GM15510 (cell line): ENCODE measurements at regions not wholly inside any gene's neighbourhood (a gene's known extent, or its start where the extent isn't known, plus 50 kb on each side); places are given as distances from the start of the nearest gene placed in this dataset.

Experiments
- POLR2A ChIP-seq: IDR thresholded peaks from 3 replicates; pipeline ENCODE4 v1.6.1; 2011; ENCODE audit warnings: borderline replicate concordance; ENCODE audit not compliant: insufficient read length; ENCODE audit errors: extremely low read depth

DNA sequence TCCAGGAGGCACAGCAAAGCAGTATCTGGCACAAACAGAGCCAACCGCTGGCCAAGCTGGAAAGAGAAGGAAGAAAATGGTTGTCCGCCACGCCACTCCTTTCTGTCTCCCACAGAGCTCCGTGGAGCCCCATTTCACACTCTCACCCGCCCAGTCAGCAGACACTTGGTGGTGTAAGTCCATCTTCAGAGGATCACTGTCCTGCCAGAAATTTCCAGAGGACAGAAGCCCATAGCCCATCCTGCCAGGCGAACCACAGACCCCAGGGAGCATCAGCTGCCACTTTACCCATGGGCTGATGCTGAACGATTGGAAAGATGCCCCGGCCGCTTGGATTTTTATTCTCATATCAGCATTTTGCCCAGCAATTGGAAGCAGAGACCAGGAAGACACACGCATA is 144.7 kb upstream of the LYZL2 start:
- no peak for TF ChIP-seq POLR2A

DNA sequence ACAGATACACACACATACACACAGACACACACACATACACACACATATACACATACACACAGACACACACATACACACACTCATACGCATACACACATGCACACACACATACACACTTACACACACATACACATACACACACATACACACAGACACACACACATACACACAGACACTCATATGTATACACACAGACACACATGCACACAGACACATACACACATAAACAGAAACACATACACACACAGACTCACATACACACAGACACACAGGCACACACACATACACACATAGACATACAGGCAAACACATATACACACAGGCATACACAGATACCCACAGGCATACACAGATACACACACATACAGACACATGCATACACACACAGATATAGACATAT is 143.9 kb upstream of the LYZL2 start:
- TF ChIP-seq POLR2A: no peak

DNA sequence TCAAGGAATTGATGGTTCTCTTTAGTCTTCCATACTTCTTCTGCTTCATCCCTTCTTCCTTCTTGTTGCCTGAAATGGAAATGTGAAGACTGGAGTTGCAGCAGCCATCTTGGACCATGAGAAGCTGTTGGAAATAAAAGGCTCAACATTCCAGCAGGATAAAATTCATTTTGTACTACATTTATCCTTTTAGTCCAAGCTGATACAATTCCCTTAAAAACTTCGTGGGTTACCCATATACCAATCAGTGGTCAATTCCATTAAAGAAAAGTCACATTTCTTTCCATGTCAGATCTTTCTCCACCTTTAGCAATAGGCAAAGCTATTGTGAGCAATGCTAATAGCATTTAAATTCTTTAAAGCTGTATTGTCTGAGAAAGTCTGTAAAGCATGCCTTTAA is 141.3 kb upstream of the LYZL2 start:
- TF ChIP-seq POLR2A: no peak

DNA sequence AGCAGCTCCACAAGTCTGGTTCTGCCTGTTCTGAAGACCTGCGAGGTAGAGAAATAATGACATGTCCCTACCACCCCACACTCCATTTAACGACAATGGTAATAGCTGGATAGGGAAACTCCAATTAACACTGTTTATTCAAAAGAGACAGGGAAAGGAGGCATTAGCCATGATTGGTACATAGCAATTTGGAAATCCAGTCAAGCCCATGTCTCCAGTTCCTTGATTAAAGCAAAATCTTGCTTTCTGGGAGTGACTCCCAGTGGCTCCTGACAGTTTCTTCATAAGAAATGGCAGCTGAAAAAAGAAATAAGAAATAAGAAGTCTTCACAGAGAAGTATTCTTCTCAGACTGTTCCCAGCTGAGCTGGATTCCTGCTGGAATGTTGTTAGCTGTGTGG is 140.7 kb upstream of the LYZL2 start:
- TF ChIP-seq POLR2A: no peak

DNA sequence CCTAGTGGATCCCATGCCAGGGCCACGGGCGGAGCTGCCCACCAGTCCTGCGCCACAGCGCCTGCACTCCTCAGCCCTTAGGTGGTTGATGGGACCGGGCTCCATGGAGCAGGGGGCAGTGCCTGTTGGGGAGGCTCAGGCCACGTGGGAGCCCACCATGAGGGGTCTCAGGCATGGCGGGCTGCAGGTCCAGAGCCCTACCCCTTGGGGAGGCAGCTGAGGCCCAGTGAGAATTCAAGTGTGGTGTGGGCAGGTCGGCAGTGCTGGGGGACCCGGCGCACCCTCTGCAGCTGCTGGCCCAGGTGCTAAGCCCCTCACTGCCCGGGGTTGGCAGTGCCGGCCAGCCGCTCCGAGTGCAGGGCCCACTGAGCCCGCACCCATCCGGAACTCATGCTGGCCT is 139.8 kb upstream of the LYZL2 start:
- no peak for TF ChIP-seq POLR2A

DNA sequence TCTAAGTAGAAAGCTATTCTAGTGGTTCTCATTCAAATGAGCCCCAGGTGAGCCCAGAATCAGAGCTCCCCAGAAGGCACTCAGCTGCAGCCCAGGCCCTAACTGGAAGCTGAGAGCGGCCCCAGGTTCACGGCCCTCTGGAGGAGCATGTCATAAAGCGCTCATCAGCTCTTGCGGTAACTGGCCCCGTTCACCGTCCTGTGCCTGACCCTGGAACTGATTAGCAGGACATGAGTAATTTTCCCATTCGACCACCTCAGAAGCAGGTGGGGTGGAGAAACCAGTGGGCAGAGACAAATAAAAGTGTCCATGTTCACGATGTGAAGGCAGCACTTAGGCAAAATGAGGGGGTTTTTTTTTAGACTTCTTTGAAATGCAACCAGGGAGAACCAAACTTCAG is 136.1 kb upstream of the LYZL2 start:
- no peak for TF ChIP-seq POLR2A

DNA sequence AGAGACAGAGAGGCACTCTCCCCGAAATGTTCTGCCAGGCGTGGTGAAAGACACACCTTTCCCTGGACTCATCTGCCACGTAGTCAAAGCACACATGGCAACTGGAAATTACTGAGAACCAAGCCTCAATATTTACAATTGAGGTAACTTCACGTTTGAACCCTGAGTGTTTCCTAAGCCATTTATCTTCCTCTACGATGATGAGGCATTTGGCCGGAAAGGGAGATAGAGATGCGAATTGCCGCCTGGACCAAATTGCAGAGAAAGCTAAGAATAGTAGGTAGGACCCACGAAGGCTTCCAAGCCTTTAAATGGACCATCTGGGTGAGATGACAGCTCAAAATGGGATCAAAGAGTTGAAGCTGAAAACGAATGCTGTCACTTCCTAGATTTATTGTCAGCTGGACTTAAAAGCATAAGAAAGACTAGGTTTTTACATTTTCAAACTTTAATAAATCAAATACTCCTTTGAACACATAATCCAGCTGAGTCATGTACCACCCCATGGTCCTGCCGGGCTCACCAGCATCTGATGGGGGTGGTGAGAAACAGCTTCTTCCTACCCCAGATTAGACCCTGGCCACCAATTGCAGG is 135.6 kb upstream of the LYZL2 start:
- no peak for TF ChIP-seq POLR2A

DNA sequence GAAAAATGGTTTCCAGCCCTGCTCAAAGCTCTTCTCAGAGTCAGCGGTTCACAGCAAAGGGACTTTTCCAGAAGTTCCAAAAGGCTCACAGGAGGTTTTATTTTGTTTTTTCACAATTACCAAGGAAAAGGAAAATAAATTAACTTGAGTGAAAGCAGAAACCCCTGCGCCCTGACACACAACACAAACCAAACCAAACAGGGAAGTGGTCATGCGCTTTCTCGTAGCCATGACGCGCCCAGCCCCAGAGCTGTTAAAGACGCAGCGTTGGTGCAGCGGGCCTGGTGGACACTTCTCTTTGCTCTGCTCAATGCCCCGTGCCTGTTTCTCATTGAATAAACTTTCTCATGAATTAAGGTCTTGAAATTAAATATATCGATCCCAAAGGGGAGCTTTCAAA is 134.4 kb upstream of the LYZL2 start:
- TF ChIP-seq POLR2A: no peak

DNA sequence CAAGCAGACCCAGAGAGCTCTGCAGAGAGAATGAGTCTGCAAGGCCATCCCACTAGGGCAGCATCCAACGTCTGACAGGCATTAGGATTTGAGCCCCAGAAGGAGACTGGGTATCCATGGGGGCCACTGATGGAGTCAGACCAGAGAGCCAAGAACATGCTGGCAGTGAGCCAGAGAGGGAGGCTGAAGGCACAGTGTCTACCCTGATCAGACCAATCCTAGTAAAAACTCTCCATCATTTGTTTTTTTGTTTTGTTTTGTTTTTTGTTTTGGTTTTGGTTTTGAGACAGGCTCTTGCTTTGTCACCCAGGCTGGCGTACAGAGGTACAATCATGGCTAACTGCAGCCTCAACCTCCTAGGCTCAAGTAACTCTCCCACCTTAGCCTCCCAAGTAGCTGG is 133.1 kb upstream of the LYZL2 start:
- no peak for TF ChIP-seq POLR2A

DNA sequence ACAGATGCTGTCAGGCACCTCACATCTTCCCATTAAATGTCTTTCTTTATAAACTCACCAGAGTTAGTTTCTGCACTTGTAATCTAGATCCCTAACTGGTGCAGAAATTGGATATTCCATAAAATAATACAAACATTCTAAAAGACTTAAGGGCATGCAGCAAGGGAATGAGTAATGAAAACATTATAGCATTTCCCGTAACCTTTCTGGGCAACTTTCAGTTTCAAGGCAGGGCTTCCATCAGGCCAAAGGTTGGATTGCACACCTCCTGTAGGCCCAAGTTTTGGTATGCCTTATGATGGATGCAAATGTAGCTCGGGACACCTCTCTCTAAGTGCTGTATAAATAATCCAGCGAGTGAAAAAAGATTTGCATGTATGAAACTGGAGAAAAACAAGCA is 129.9 kb upstream of the LYZL2 start:
- no peak for TF ChIP-seq POLR2A

DNA sequence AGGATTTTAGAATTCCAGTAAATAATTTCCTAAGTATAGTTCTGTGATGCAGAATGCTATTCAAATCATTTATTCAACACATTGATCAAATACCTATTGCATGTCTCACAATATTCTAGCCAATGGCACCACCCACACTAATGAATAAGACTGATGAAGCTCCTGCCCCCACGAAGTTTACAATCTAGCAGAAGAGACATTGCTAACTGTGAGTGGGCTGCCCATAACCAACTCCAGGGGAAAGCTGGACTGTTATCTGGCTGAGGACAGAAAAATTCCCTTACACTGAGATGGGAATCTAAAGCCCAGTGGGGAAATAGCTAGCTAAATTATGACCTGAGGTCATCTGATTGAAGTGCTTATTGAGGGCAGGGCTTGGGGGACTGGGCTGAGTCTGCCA is 128.8 kb upstream of the LYZL2 start:
- no peak for TF ChIP-seq POLR2A

DNA sequence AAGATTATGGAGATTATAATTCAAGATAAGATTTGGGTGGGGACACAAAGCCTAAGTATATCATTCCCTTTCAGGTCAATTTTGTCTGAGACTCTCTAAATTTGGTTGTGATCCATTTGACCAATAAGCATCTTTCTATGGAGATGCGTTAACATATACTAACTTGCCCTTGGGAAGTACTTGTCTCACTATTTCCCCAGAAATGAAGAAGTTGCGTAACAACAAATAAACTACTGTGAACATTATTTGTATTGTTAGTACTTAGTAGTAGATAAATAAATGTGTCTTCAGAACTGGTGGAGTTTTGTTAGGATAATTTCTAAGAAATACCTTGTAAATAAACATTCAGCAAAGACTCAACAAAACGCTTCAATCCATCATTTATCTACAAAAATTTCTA is 127.3 kb upstream of the LYZL2 start:
- no peak for TF ChIP-seq POLR2A

DNA sequence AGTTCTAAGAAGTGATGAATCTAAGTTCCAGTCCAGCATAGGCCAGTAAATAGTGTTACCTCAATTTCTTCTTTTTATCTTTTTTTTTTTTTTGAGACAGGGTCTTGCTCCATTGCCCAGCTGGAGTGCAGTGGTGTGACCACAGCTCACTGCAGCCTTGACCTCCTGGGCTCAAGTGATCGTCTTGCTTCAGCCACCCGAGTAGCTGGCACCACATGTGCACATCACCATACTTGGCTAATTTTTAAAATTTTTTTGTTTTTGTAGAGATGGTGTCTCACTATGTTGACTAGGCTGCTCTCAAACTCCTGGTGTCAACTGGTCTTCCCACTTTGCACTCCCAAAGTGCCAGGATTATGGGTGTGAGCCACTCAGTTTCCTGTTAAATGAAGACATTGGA is 126.6 kb upstream of the LYZL2 start:
- no peak for TF ChIP-seq POLR2A

DNA sequence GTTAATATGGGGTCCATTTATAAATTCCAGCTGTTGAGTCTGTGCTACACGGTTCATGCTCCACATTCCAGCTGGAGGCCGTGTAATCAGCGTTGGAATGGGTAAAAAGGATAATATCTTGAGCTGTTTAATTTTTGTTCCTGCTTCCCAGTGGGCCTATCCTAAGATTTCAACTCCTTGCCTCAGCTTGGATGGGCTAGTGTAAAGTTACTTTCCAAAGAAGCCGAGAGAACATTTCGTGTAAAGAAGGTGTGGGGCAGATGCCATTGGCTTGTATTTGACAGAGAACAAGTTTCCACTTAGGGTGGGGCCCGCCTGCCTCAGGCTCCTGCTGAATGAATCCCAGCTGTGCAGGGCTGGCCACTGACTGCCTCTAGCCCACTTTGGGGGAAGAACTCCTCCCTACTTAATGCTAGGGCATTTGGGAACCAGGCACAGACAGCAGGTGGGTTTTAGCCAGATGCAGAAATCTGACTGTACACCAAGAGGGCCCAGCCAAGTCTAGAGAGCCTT is 125.9 kb upstream of the LYZL2 start:
- no peak for TF ChIP-seq POLR2A

DNA sequence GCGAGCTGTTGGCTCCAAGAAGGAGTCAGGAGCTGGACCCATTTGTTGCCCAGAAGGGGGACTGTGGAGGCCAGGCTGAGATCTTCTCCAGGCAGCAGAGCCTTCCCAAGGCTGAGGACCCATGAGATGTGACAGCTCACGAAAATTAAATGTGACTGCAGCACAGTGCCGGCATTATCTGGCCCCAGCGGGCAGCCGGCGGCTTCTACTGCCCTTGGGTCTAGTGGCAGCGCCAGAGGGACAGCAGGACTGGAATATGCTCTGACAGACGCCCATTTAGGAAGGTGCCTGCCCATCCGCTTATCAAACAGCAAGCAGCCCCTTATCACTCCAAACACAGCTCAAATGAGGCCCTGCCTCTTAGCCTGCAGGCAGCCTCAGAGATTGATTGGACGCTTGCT is 122.9 kb upstream of the LYZL2 start:
- no peak for TF ChIP-seq POLR2A

DNA sequence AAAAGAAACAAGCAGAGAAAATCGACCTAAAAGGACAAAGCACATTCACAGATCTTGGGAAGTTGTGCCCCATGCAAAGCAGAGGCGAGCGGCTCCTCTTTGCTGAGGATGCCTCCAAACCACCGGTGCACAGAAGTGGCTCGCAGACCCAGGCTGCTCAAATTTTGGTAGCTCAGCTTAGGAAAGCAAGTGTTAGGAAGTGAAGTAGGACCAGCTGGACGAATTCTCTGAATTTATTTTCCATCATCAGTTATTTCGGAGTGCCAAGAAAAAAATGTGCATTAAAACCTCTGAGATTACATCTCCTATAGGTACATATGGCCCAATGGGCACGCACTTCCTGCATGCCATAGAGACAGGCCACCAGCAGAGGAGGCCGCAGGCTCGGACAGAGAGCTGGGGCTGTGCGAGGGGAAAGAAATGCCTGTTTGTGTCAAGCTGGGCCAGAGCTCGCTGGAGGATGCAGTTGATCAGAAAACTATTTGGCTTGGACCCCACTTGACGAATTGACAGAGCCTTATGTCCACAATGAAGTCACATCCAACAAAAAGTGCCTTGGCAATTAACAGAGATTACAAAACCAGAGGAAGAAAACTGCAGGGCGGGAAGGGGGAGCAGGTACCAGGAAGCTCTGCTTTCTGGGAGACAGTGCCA is 122.3 kb upstream of the LYZL2 start:
- TF ChIP-seq POLR2A: no peak
